Panc1 (cell line): ENCODE measurements at regions not wholly inside any gene's neighbourhood (a gene's known extent, or its start where the extent isn't known, plus 50 kb on each side); places are given as distances from the start of the nearest gene placed in this dataset.

ENCODE experiments used
- ATAC-seq: fragments of 200-7000 bp; cut with Tn5 transposase; 2 replicates; pipeline ENCODE4 v1.9.1; 2020; ENCODE audit warnings: mild to moderate bottlenecking, moderate library complexity
- BruUV-seq: library from RNA; stranded (reverse); fragments of 400-500 nt; replicated peaks from 2 replicates; lab custom pipeline; 2021; lab: Mats Ljungman, UMichigan
- CTCF ChIA-PET: fragments of 300-600 bp; sonication (Branson Sonifier 250); formaldehyde crosslinking; loops from one replicate; lab custom pipeline; 2022; ENCODE audit warnings: antibody characterized with exemption; lab: Charles Lee
- POLR2A ChIA-PET: fragments of 300-600 bp; sonication (Branson Sonifier 250); formaldehyde crosslinking; loops from one replicate; lab custom pipeline; 2022; ENCODE audit warnings: antibody characterized with exemption; lab: Charles Lee
- DNase-seq: peaks from one replicate; pipeline ENCODE4 v3.0.0-alpha.2; 2010; ENCODE audit warnings: low read depth, low spot score
- H3K27ac ChIP-seq: 2 replicates; pipeline ENCODE4 v1.5.1; 2011; ENCODE audit warnings: mild to moderate bottlenecking, low read length, inconsistent platforms
- H3K27me3 ChIP-seq: fragments of 200-500 bp; sonication (Bioruptor generic); 2 replicates; pipeline ENCODE4 v1.6.0; 2014; ENCODE audit warnings: low read length, inconsistent platforms; ENCODE audit not compliant: control insufficient read depth, insufficient read depth
- H3K36me3 ChIP-seq: fragments of 200-500 bp; sonication (Bioruptor generic); 2 replicates; pipeline ENCODE4 v1.5.1; 2014; ENCODE audit warnings: inconsistent platforms, mild to moderate bottlenecking, low read length, moderate library complexity; ENCODE audit not compliant: control insufficient read depth, insufficient read depth
- H3K4me1 ChIP-seq: 2 replicates; pipeline ENCODE4 v1.5.1; 2011; ENCODE audit warnings: inconsistent platforms, mild to moderate bottlenecking, low read length, moderate library complexity; ENCODE audit not compliant: control insufficient read depth, insufficient read depth
- H3K4me3 ChIP-seq, 2 experiments: 2 replicates each; pipeline ENCODE4 v1.5.1; 2011 to 2012; ENCODE audit warnings: low read depth in 2 of 2, low read length in 2 of 2, mild to moderate bottlenecking in 2 of 2, inconsistent platforms in 1 of 2, moderate library complexity in 1 of 2
- H3K9me3 ChIP-seq: fragments of 200-500 bp; sonication (Bioruptor generic); 2 replicates; pipeline ENCODE4 v1.5.1; 2014; ENCODE audit warnings: low read depth, mild to moderate bottlenecking, inconsistent platforms, low read length, moderate library complexity; ENCODE audit not compliant: control insufficient read depth, insufficient read depth
- CTCF ChIP-seq: fragments of 450-650 bp; IDR thresholded peaks from 2 replicates; pipeline ENCODE4 v1.5.1; 2017; ENCODE audit warnings: mild to moderate bottlenecking
- POLR2AphosphoS5 ChIP-seq: IDR thresholded peaks from 2 replicates; pipeline ENCODE4 v1.6.1; 2012; ENCODE audit warnings: mild to moderate bottlenecking, low read depth, low read length, moderate library complexity
- REST ChIP-seq, 2 experiments: IDR thresholded peaks; 2 replicates each; pipeline ENCODE4 v1.6.1; 2011 to 2012; ENCODE audit warnings: low read depth in 2 of 2, control low read depth in 1 of 2, low read length in 1 of 2, mild to moderate bottlenecking in 1 of 2, moderate library complexity in 1 of 2; ENCODE audit not compliant: insufficient read depth in 1 of 2
- SIN3A ChIP-seq: IDR thresholded peaks from 2 replicates; pipeline ENCODE4 v1.6.1; 2012; ENCODE audit warnings: low read depth, mild to moderate bottlenecking, low read length, moderate library complexity, borderline replicate concordance; ENCODE audit not compliant: insufficient read depth
- TCF7L2 ChIP-seq: IDR thresholded peaks from 2 replicates; pipeline ENCODE4 v1.6.1; 2011; ENCODE audit warnings: mild to moderate bottlenecking, low read depth, low read length, inconsistent platforms
- in situ Hi-C: cut with HindIII; loops from 2 replicates; pipeline ENCODE4 v1.10.0; 2016; ENCODE audit warnings: low sequenced_read_pairs, low pct_unique_long_range_greater_than_20kb
- intact Hi-C: fragments of 100-400 bp; cut with micrococcal nuclease; formaldehyde crosslinking; loops from one replicate; pipeline ENCODE4 v1.10.0; 2022; ENCODE audit not compliant: unreplicated experiment

GRCh38 chr7:13181216-13181615 lies 493.8 kb downstream of the ARL4A start:
- in situ Hi-C loops: no loop called here
- TF ChIP-seq TCF7L2 (no peak), REST (IDR thresholded peaks at IDR 0.05; ENCODE audit: insufficient read depth in 1 of 2, low read depth in 2 of 2, low read length in 1 of 2) (no peak), SIN3A (no peak), POLR2AphosphoS5 (no peak), CTCF (no peak)
- H3K27me3 ChIP-seq: no peaks in the 10 kb centered on the region
- ChIA-PET POLR2A (no interaction called here), CTCF (no interaction called here)
- intact Hi-C loops: no loop called here
- H3K36me3 ChIP-seq: no peaks in the 10 kb centered on the region
- no peak overlapping the region for H3K4me3 ChIP-seq
- H3K27ac ChIP-seq: no peak overlapping the region
- DNase-seq (no peak), ATAC-seq (no peak)
- no TSS peak for BruUV-seq
- H3K9me3 ChIP-seq: no peaks in the 10 kb centered on the region
- H3K4me1 ChIP-seq: no peaks in the 10 kb centered on the region

- no peak overlapping the region for H3K4me3 ChIP-seq
- no peaks in the 10 kb centered on the region for H3K4me1 ChIP-seq
- H3K27me3 ChIP-seq: no peaks in the 10 kb centered on the region
- BruUV-seq: no TSS peak
- no peaks in the 10 kb centered on the region for H3K9me3 ChIP-seq
- H3K36me3 ChIP-seq: no peaks in the 10 kb centered on the region
- no peak for DNase-seq
- TF ChIP-seq POLR2AphosphoS5 (no peak), TCF7L2 (no peak), CTCF (no peak), REST (IDR thresholded peaks at IDR 0.05; ENCODE audit: insufficient read depth in 1 of 2, low read depth in 2 of 2, low read length in 1 of 2) (no peak), SIN3A (no peak)
- no peak overlapping the region for H3K27ac ChIP-seq
- in situ Hi-C loops (no loop called here), intact Hi-C loops (no loop called here)
- POLR2A ChIA-PET: interaction anchor here (0.6 kb wide), 1 partner anchor 498 kb away, joined by 3 read pairs; no protein-coding TSS in a partner anchor
- CTCF ChIA-PET: no interaction called here
- ATAC-seq: no peak
These were observed 497.7 kb downstream of the ARL4A start for GRCh38 chr7:13185139-13185538.
